Epithelial cell of proximal tubule (primary cell): ENCODE measurements at regions not wholly inside any gene's neighbourhood (a gene's known extent, or its start where the extent isn't known, plus 50 kb on each side); places are given as distances from the start of the nearest gene placed in this dataset.

Experiments used
- DNase-seq: peaks from one replicate; pipeline ENCODE4 v3.0.0-alpha.2; 2011; ENCODE audit warnings: low read depth
- H3K4me3 ChIP-seq: 2 replicates; pipeline ENCODE4 v1.5.1; 2011; ENCODE audit warnings: low read depth, mild to moderate bottlenecking, low read length
- CTCF ChIP-seq: conservative IDR thresholded peaks from 2 replicates; pipeline ENCODE4 v1.5.1; 2012; ENCODE audit warnings: low read depth, mild to moderate bottlenecking, low read length

GRCh38 chr18:22513721-22514481 lies 96.2 kb upstream of the CTAGE1 start:
- H3K4me3 ChIP-seq = no peak overlapping the region
- no peak for TF ChIP-seq CTCF
- DNase-seq = no peak

- no peak for TF ChIP-seq CTCF
- no peak for DNase-seq
- no peak overlapping the region for H3K4me3 ChIP-seq
These were observed 96.9 kb upstream of the CTAGE1 start for GRCh38 chr18:22514655-22515054.

- no peak for DNase-seq
- H3K4me3 ChIP-seq = no peak overlapping the region
- no peak for TF ChIP-seq CTCF
These were observed 97.5 kb upstream of the CTAGE1 start for GRCh38 chr18:22515250-22515649.

DNA sequence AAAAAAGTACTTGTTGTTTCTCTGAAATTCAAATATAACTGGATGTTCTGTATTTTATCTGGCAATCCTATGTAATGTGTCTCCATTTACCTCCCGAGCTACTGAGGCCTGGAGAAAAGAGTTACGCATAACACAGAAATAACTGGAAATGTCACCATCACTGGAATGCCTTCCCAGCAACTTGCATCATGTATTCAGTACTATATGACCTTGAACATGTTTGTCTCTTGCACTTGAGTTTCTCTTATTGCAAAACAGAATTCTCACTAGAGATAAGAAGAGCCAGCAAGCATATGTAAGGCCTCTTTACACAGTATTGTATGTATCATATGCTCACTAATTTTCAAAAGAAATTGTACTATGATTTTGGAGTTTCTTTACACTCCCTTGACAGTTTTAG lies 99.6 kb upstream of the CTAGE1 start:
- H3K4me3 ChIP-seq = no peak overlapping the region
- no peak for TF ChIP-seq CTCF
- no peak for DNase-seq

- no peak overlapping the region for H3K4me3 ChIP-seq
- no peak for TF ChIP-seq CTCF
- DNase-seq = no peak
These were observed 103.5 kb upstream of the CTAGE1 start for GRCh38 chr18:22521026-22521707.

- no peak for TF ChIP-seq CTCF
- H3K4me3 ChIP-seq = no peak overlapping the region
- no peak for DNase-seq
These were observed 105.8 kb upstream of the CTAGE1 start for GRCh38 chr18:22523481-22523880.

- DNase-seq = no peak
- H3K4me3 ChIP-seq = no peak overlapping the region
- no peak for TF ChIP-seq CTCF
These were observed 107.1 kb upstream of the CTAGE1 start for GRCh38 chr18:22524783-22525182.
